H1 (cell line): ENCODE measurements at regions not wholly inside any gene's neighbourhood (a gene's known extent, or its start where the extent isn't known, plus 50 kb on each side); places are given as distances from the start of the nearest gene placed in this dataset.

Source experiments
- CHD2 ChIP-seq: IDR thresholded peaks from 2 replicates; pipeline ENCODE4 v1.6.1; 2012; ENCODE audit warnings: low read length, improper control_type of control experiment
- SAP30 ChIP-seq: fragments of 300-600 bp; sonication (generic); IDR thresholded peaks from 2 replicates; pipeline ENCODE4 v1.7.1; 2012; ENCODE audit warnings: low read length, moderate library complexity, mild to moderate bottlenecking, inconsistent platforms; ENCODE audit not compliant: insufficient read depth, insufficient replicate concordance
- TF ChIP-seq, protein P1 (sequence below), 3 experiments: IDR thresholded peaks; 1 replicate in 2 of 3; 2 replicates in 1 of 3; pipeline versions ENCODE4 v1.5.1 to v1.6.1; 2011; ENCODE audit warnings: low read length in 3 of 3, mild to moderate bottlenecking in 3 of 3, inconsistent platforms in 2 of 3, low read depth in 1 of 3, moderate library complexity in 1 of 3; ENCODE audit not compliant: insufficient read depth in 1 of 3; ENCODE audit errors: control extremely low read depth in 1 of 3

DNA sequence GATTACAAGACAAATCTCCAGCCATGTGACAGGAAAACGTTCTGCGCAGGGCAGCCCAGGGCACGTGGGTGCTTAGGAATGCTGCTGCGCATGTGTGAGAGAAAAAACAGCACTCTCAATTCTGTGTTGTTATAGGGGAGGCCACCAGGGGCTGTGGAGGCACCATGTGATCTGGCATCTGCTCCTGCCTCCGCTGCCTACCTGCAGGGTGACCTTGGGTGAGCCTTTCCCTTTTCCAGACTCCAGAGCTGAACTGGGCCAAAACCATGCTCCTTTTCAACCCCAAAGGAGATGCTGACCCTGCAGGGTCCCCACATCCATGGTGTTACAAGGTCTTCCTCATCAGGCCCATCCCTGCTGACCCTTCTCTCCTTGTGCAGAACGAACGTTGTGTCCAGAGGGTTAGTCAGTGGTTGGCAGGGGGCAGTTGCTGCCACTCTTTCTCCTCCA is 81.5 kb upstream of the RASGRF1 start (continued):
- TF ChIP-seq, protein P1, sequence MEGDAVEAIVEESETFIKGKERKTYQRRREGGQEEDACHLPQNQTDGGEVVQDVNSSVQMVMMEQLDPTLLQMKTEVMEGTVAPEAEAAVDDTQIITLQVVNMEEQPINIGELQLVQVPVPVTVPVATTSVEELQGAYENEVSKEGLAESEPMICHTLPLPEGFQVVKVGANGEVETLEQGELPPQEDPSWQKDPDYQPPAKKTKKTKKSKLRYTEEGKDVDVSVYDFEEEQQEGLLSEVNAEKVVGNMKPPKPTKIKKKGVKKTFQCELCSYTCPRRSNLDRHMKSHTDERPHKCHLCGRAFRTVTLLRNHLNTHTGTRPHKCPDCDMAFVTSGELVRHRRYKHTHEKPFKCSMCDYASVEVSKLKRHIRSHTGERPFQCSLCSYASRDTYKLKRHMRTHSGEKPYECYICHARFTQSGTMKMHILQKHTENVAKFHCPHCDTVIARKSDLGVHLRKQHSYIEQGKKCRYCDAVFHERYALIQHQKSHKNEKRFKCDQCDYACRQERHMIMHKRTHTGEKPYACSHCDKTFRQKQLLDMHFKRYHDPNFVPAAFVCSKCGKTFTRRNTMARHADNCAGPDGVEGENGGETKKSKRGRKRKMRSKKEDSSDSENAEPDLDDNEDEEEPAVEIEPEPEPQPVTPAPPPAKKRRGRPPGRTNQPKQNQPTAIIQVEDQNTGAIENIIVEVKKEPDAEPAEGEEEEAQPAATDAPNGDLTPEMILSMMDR (IDR thresholded peaks at IDR 0.05; ENCODE audit: control extremely low read depth in 1 of 3, insufficient read depth in 1 of 3, low read depth in 1 of 3, low read length in 3 of 3): peak; percentile 53 to 57 (median 57)
- TF ChIP-seq CHD2: no peak
- no peak for TF ChIP-seq SAP30
